Duodenal mucosa (tissue), 2 donors: ENCODE measurements at regions not wholly inside any gene's neighbourhood (a gene's known extent, or its start where the extent isn't known, plus 50 kb on each side); places are given as distances from the start of the nearest gene placed in this dataset.

ENCODE experiments used
- H3K27ac ChIP-seq: one replicate; pipeline ENCODE4 v1.7.0; 2013; ENCODE audit warnings: low read depth, low read length
- H3K27me3 ChIP-seq, 2 donors: one replicate each; pipeline ENCODE4 v1.7.0; 2013; ENCODE audit warnings: low read length in 2 of 2, control low read depth in 1 of 2; ENCODE audit not compliant: insufficient read depth in 2 of 2, control insufficient read depth in 1 of 2
- H3K36me3 ChIP-seq, 2 donors: one replicate each; pipeline ENCODE4 v1.7.0; 2013; ENCODE audit warnings: low read length in 2 of 2, control low read depth in 1 of 2; ENCODE audit not compliant: insufficient read depth in 2 of 2, control insufficient read depth in 1 of 2
- H3K4me1 ChIP-seq, 2 donors: one replicate each; pipeline ENCODE4 v1.7.0; 2013; ENCODE audit warnings: low read length in 2 of 2, control low read depth in 1 of 2; ENCODE audit not compliant: insufficient read depth in 2 of 2, control insufficient read depth in 1 of 2
- H3K4me3 ChIP-seq, 2 donors: one replicate each; pipeline ENCODE4 v1.7.0; 2013; ENCODE audit warnings: low read length in 2 of 2, low read depth in 1 of 2
- H3K9ac ChIP-seq, 2 donors: one replicate each; pipeline ENCODE4 v1.7.0; 2013; ENCODE audit warnings: low read length in 2 of 2, low read depth in 1 of 2
- H3K9me3 ChIP-seq, 2 donors: one replicate each; pipeline ENCODE4 v1.7.0; 2013; ENCODE audit warnings: low read length in 2 of 2, control low read depth in 1 of 2; ENCODE audit not compliant: control insufficient read depth in 1 of 2

DNA sequence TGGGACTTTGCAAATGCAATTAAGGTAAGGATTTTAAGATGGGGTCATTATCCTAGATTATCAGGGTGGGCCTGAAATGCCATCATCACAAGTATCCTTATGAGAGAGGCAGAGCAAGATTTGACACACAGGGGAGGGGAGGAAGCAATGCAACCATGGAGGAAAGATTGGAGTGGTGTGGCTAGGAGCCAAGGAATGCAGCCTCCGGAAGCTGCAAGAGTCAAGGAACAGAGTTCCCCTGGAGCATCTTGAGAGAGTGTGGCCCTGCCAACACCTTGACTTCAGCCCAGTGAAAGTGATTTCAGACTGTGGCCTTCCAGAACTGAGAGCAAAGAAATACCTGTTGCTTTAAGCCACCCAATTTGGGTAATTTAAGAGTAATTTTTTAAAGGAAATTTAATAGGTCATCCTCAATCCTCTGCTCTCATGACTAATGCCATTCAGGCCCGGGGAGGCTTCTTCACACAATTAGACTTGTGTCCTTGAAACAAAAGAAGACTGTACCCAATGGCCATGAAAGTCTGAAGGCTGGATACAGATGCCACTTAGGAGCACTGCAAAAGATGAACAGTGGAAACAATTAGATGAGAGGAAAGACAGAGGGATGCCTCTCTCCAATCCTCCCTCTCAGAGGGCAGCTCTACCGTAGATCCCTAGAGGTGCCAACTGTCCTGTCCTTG lies 250.3 kb upstream of the ID2 start:
- Histone ChIP-seq H3K27me3 (no peaks in the 10 kb centered on the region), H3K9ac (no peak overlapping the region), H3K4me3 (no peak overlapping the region), H3K9me3 (no peaks in the 10 kb centered on the region), H3K27ac (no peak overlapping the region), H3K36me3 (no peaks in the 10 kb centered on the region), H3K4me1 (peaks cover 5 to 11% of the 10 kb centered on the region in 2 donors)

DNA sequence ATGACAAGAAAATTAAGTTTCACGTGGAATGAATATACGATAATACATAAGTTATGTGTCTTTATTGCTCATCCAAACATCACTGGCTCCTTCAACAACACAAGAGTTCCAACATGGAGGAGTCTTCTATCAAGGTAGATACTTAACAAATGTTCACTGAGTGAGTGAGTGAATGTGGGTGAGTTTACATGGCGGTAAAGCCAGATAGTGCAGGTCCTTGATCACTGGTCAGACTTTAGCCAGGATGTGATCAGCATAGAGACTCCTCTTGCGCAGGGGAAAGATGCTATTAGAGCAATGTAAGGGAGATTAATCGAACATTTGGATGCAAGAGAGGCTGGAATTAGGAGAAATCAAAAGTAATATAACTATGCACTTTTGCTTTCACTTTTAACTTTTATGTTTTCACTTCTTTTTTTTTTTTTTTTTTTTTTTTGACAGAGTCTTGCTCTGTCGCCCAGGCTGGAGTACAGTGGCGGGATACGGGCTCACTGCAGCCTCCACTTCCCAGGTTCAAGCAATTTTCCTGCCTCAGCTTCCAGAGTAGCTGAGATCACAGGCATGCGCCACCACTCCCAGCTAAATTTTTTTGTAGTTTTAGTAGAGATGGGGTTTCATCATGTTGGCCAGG lies 249.0 kb upstream of the ID2 start:
- Histone ChIP-seq H3K4me3 (no peak overlapping the region), H3K27ac (no peak overlapping the region), H3K36me3 (no peaks in the 10 kb centered on the region), H3K9ac (no peak overlapping the region), H3K27me3 (no peaks in the 10 kb centered on the region), H3K9me3 (no peaks in the 10 kb centered on the region), H3K4me1 (peaks cover 5 to 11% of the 10 kb centered on the region in 2 donors)

DNA sequence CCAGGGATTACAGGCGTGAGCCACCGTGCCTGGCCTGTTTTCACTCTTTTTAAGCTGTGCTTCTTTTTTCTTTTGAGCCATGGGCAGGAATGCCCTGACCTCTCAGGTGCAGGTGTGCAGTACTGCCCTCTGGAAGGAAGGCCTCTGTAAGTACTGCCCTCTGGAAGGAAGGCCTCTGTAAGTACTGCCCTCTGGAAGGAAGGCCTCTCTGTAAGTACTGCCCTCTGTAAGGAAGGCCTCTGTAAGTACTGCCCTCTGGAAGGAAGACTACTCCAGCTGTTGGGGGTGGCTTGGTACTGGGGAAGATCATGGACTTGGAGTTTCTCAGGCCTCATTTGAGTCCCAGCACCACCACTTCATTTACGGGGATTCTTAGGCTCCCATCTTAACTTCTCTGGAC lies 248.5 kb upstream of the ID2 start:
- H3K9ac ChIP-seq = no peak overlapping the region
- no peaks in the 10 kb centered on the region for H3K36me3 ChIP-seq
- H3K9me3 ChIP-seq = no peaks in the 10 kb centered on the region
- H3K4me1 ChIP-seq = peaks cover 6 to 11% of the 10 kb centered on the region in 2 donors
- no peak overlapping the region for H3K4me3 ChIP-seq
- no peak overlapping the region for H3K27ac ChIP-seq
- H3K27me3 ChIP-seq = no peaks in the 10 kb centered on the region

DNA sequence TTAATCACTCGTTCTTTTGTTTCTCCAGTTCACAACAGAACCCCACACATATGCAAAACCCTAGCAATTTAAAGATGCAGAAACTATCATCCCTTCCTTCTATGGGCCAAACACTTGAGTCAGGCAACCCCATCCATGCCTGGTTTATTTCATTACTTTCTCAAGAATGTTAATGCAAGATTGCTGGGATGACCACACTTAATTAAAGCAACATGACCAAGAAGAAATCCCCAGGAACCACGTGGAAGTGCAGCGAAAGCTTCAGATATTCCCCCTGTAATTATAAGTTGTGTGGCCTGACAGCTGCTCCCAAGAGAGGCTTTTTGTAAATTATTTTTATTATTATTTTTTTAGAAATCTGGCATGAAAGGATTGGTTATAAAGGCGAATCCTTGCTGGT lies 246.2 kb upstream of the ID2 start:
- no peak overlapping the region for H3K9ac ChIP-seq
- no peaks in the 10 kb centered on the region for H3K27me3 ChIP-seq
- peaks cover 18 to 19% of the 10 kb centered on the region in 2 donors for H3K4me1 ChIP-seq
- no peak overlapping the region for H3K27ac ChIP-seq
- no peaks in the 10 kb centered on the region for H3K9me3 ChIP-seq
- H3K36me3 ChIP-seq = no peaks in the 10 kb centered on the region
- no peak overlapping the region for H3K4me3 ChIP-seq

DNA sequence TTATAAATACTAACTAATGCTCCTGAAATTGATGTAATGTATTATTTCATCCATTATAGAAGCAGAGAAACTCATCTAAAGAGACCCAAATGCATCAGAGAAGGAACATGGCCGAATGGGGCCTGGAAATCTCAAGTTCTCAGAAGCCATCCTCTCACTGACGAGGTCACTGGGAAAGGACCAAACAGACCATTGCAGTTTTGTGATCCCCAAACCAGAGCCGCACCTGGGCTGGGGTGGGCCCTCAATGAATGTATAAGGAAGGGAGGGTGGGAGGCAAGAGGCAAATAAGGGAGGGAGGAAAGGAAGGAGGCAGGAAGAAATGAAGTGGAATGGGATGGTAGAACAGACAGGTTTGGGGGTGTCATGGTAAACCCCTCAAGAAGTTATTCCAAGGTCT lies 245.3 kb upstream of the ID2 start:
- H3K9ac ChIP-seq = no peak overlapping the region
- H3K4me3 ChIP-seq = no peak overlapping the region
- H3K36me3 ChIP-seq = peaks cover 0 to 3% of the 10 kb centered on the region in 2 donors
- no peak overlapping the region for H3K27ac ChIP-seq
- H3K4me1 ChIP-seq = peaks cover 18 to 19% of the 10 kb centered on the region in 2 donors
- no peaks in the 10 kb centered on the region for H3K27me3 ChIP-seq
- no peaks in the 10 kb centered on the region for H3K9me3 ChIP-seq

DNA sequence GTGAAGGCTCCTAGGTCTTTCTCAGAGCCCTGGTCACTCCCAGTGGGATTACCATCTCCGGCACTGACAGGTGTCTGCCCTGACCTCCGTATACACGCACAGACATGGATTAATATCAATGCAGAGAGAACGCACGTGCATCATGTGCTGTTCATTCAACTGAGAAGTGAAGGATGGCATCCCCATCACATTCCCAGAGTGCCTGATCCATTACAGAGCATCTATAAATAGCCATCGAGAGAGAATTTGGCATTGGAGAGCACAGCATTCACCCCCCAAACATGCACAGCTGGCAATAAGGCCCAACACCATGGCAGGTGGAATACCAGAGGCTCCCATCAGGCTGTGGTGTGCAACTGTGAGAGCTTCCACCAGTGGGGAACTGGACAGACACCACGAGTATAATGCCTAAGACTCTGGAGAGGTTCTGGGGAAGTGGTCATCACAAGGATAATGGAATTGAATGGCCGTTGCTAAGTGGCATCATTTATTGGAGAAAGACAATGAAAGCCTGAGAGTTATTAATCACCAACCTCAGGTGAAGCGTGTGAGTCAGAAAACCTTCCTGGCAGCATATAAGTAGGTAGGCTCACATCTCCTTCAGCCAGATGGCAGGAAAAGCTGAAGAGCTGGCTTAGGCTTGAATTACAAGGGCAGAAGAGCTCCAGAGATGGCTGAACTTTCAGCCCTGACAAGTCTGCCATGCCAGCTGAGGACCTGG lies 244.5 kb upstream of the ID2 start:
- Histone ChIP-seq H3K27me3 (no peaks in the 10 kb centered on the region), H3K9me3 (no peaks in the 10 kb centered on the region), H3K4me1 (peaks cover 19 to 22% of the 10 kb centered on the region in 2 donors), H3K9ac (no peak overlapping the region), H3K36me3 (peaks cover 0 to 3% of the 10 kb centered on the region in 2 donors), H3K27ac (no peak overlapping the region), H3K4me3 (no peak overlapping the region)

DNA sequence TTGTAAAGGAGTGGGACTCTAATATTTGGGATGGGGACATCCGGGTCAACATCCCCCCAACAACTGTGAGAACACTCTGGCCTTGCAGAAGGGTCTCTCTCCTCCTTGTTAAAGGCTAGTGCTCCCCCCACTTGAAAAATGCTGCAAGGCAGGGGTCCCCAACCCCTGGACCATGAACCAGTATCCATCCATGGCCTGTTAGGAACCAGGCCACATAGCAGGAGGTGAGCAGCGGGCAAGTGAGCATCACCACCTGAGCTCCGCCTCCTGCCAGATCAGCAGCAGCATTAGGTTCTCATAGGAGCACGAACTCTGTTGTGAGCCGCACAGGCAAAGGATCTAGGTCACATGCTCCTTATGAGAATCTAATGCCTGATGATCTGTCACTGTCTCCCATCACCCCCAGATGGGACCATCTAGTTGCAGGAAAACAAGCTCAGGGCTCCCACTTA lies 243.9 kb upstream of the ID2 start:
- no peak overlapping the region for H3K9ac ChIP-seq
- H3K4me1 ChIP-seq = peaks cover 15 to 20% of the 10 kb centered on the region in 2 donors
- H3K27ac ChIP-seq = no peak overlapping the region
- H3K27me3 ChIP-seq = no peaks in the 10 kb centered on the region
- no peaks in the 10 kb centered on the region for H3K9me3 ChIP-seq
- H3K36me3 ChIP-seq = peaks cover 0 to 3% of the 10 kb centered on the region in 2 donors
- no peak overlapping the region for H3K4me3 ChIP-seq

DNA sequence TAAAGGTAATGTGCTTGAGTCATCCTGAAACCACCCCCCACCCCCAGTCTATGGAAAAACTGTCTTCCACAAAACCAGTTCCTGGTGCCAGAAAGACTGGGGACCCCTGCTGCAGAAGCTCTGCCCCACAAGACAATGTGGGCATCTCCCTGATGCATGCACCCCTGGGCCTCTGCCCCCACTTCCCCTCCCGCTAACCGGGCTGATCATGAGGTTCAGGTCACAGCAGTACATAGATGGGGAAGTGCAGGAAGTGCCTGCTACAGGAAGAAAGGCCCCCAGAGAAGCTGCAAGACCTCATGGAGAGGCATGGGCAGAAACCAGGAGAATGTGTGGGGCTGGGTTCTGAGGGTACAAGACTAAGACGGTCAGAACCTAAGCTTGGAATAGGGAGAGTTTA lies 243.4 kb upstream of the ID2 start:
- Histone ChIP-seq H3K9me3 (no peaks in the 10 kb centered on the region), H3K27ac (no peak overlapping the region), H3K27me3 (no peaks in the 10 kb centered on the region), H3K9ac (no peak overlapping the region), H3K4me3 (no peak overlapping the region), H3K4me1 (peaks cover 13 to 16% of the 10 kb centered on the region in 2 donors), H3K36me3 (peaks cover 0 to 3% of the 10 kb centered on the region in 2 donors)

DNA sequence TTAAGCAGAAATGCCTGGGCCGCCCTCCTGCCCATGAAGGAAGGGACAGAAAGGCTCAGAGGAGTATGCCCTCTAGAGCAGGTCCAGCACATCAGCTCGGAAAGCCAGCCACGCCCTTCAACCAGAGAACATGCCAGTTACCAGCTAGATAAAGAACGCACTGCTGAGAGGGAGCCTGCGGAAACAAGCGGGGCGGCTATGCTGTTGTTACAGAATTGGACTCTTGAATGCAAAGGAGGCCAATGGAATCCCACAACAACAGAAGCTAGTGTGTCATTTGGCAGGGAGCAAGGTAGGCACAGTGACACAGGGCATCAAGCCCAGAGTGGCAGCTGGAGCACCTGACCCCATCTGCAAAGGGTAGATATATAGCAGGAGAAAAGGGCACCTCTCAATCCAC lies 242.9 kb upstream of the ID2 start:
- H3K9me3 ChIP-seq = no peaks in the 10 kb centered on the region
- no peak overlapping the region for H3K4me3 ChIP-seq
- peaks cover 0 to 3% of the 10 kb centered on the region in 2 donors for H3K36me3 ChIP-seq
- H3K4me1 ChIP-seq = peaks cover 13% of the 10 kb centered on the region in 2 donors
- H3K9ac ChIP-seq = no peak overlapping the region
- no peaks in the 10 kb centered on the region for H3K27me3 ChIP-seq
- no peak overlapping the region for H3K27ac ChIP-seq
